Activated CD4-positive, alpha-beta T cell treated with anti-CD3 and anti-CD28 coated beads, Interleukin-2, amount 50 U/mL, for 24 hours (primary cell): ENCODE measurements at regions not wholly inside any gene's neighbourhood (a gene's known extent, or its start where the extent isn't known, plus 50 kb on each side); places are given as distances from the start of the nearest gene placed in this dataset.

Experiments used
- DNase-seq, 2 donors: peaks; one replicate each; pipeline ENCODE4 v3.0.0-alpha.2; 2020; ENCODE audit warnings: low read depth in 1 of 2, low spot score in 1 of 2

- no peak for DNase-seq
Observed at GRCh38 chr20:41798930-41799502, 180.8 kb upstream of the CHD6 start.

- no peak for DNase-seq
Observed at GRCh38 chr20:41786158-41786557, 168.0 kb upstream of the CHD6 start.

GRCh38 chr20:41784209-41784958, 166.2 kb upstream of the CHD6 start:
- DNase-seq, result no peak

- DNase-seq, result no peak
Observed at GRCh38 chr20:41783423-41784208, 165.4 kb upstream of the CHD6 start.

- no peak for DNase-seq
Observed at GRCh38 chr20:41782730-41783406, 164.7 kb upstream of the CHD6 start.

GRCh38 chr20:41782255-41782654, 164.1 kb upstream of the CHD6 start:
- no peak for DNase-seq

GRCh38 chr20:41776421-41776820, 158.2 kb upstream of the CHD6 start:
- no peak for DNase-seq

GRCh38 chr20:41774291-41774690, 156.1 kb upstream of the CHD6 start:
- no peak for DNase-seq

GRCh38 chr20:41770965-41771364, 152.8 kb upstream of the CHD6 start:
- DNase-seq, result no peak

GRCh38 chr20:41770427-41770826, 152.2 kb upstream of the CHD6 start:
- no peak for DNase-seq

- DNase-seq, result no peak
Observed at GRCh38 chr20:41769592-41770018, 151.4 kb upstream of the CHD6 start.

- no peak for DNase-seq
Observed at GRCh38 chr20:41750137-41750536, 132.0 kb upstream of the CHD6 start.

GRCh38 chr20:41748756-41749582, 130.8 kb upstream of the CHD6 start:
- no peak for DNase-seq

- no peak for DNase-seq
Observed at GRCh38 chr20:41748051-41748450, 129.9 kb upstream of the CHD6 start.

GRCh38 chr20:41747226-41747625, 129.0 kb upstream of the CHD6 start:
- DNase-seq, result no peak

- no peak for DNase-seq
Observed at GRCh38 chr20:41746635-41747034, 128.5 kb upstream of the CHD6 start.

GRCh38 chr20:41738604-41739206, 120.5 kb upstream of the CHD6 start:
- DNase-seq, result peak in 1 of 2 donors; percentile 22

- DNase-seq, result no peak
Observed at GRCh38 chr20:41735949-41736348, 117.8 kb upstream of the CHD6 start.

- peak in 1 of 2 donors; percentile 5 for DNase-seq
Observed at GRCh38 chr20:41734506-41734945, 116.3 kb upstream of the CHD6 start.

- DNase-seq, result no peak
Observed at GRCh38 chr20:41733151-41733550, 115.0 kb upstream of the CHD6 start.
